ENCODE measurements at regions not wholly inside any gene's neighbourhood (a gene's known extent, or its start where the extent isn't known, plus 50 kb on each side); places are given as distances from the start of the nearest gene placed in this dataset.

- no peaks in the 10 kb centered on the region for H4K20me1 ChIP-seq (ENCODE audit: insufficient read depth, low read length)
- H3K4me3 ChIP-seq (ENCODE audit: low read depth in 1 of 2, low read length in 2 of 2): no peak overlapping the region
- H3K36me3 ChIP-seq (ENCODE audit: insufficient read depth, low read length): no peaks in the 10 kb centered on the region
- no peaks in the 10 kb centered on the region for H3K27me3 ChIP-seq (ENCODE audit: insufficient read depth, low read length, poor library complexity)
- no peak overlapping the region for H3K9ac ChIP-seq (ENCODE audit: low read depth, low read length)
- ATAC-seq (ENCODE audit: insufficient read depth, low read depth) (no peak), DNase-seq (no peak)
- H3K4me1 ChIP-seq (ENCODE audit: insufficient read depth, low read length): no peaks in the 10 kb centered on the region
- H3K27ac ChIP-seq (ENCODE audit: low read length): no peak overlapping the region
- H3K4me2 ChIP-seq (ENCODE audit: insufficient read depth, low read length): no peak overlapping the region
- no peak overlapping the region for H2AFZ ChIP-seq (ENCODE audit: low read depth, low read length)
- no peak for TF ChIP-seq CTCF (IDR thresholded peaks at IDR 0.05; ENCODE audit: borderline replicate concordance, extremely low read depth, low read length, poor library complexity, severe bottlenecking)
- TF ChIP-seq EZH2 (IDR thresholded peaks at IDR 0.05; ENCODE audit: borderline replicate concordance, low read depth, low read length, severe bottlenecking): no peak
- no peaks in the 10 kb centered on the region for H3K9me3 ChIP-seq (ENCODE audit: insufficient read depth, low read length, severe bottlenecking)
- no peaks in the 10 kb centered on the region for H3K79me2 ChIP-seq (ENCODE audit: insufficient read depth, low read length)
Measured at GRCh38 chr6:71478834-71479541, 190.4 kb downstream of the OGFRL1 start.

- Histone ChIP-seq H3K9ac (ENCODE audit: low read depth, low read length) (no peak overlapping the region), H3K9me3 (ENCODE audit: insufficient read depth, low read length, severe bottlenecking) (no peaks in the 10 kb centered on the region), H3K79me2 (ENCODE audit: insufficient read depth, low read length) (no peaks in the 10 kb centered on the region), H2AFZ (ENCODE audit: low read depth, low read length) (no peak overlapping the region), H3K4me3 (ENCODE audit: low read depth in 1 of 2, low read length in 2 of 2) (no peak overlapping the region), H3K4me2 (ENCODE audit: insufficient read depth, low read length) (no peak overlapping the region), H3K36me3 (ENCODE audit: insufficient read depth, low read length) (no peaks in the 10 kb centered on the region), H3K4me1 (ENCODE audit: insufficient read depth, low read length) (no peaks in the 10 kb centered on the region), H4K20me1 (ENCODE audit: insufficient read depth, low read length) (no peaks in the 10 kb centered on the region), H3K27ac (ENCODE audit: low read length) (no peak overlapping the region), H3K27me3 (ENCODE audit: insufficient read depth, low read length, poor library complexity) (no peaks in the 10 kb centered on the region)
- ATAC-seq (ENCODE audit: insufficient read depth, low read depth): no peak
- no peak for DNase-seq
- TF ChIP-seq CTCF (IDR thresholded peaks at IDR 0.05; ENCODE audit: borderline replicate concordance, extremely low read depth, low read length, poor library complexity, severe bottlenecking) (no peak), EZH2 (IDR thresholded peaks at IDR 0.05; ENCODE audit: borderline replicate concordance, low read depth, low read length, severe bottlenecking) (no peak)
Measured at GRCh38 chr6:71480577-71480976, 192.0 kb downstream of the OGFRL1 start.

- Histone ChIP-seq H3K9me3 (ENCODE audit: insufficient read depth, low read length, severe bottlenecking) (no peaks in the 10 kb centered on the region), H3K36me3 (ENCODE audit: insufficient read depth, low read length) (no peaks in the 10 kb centered on the region), H3K9ac (ENCODE audit: low read depth, low read length) (no peak overlapping the region), H4K20me1 (ENCODE audit: insufficient read depth, low read length) (no peaks in the 10 kb centered on the region), H3K4me1 (ENCODE audit: insufficient read depth, low read length) (no peaks in the 10 kb centered on the region), H3K4me2 (ENCODE audit: insufficient read depth, low read length) (no peak overlapping the region), H2AFZ (ENCODE audit: low read depth, low read length) (no peak overlapping the region), H3K79me2 (ENCODE audit: insufficient read depth, low read length) (no peaks in the 10 kb centered on the region), H3K4me3 (ENCODE audit: low read depth in 1 of 2, low read length in 2 of 2) (no peak overlapping the region), H3K27me3 (ENCODE audit: insufficient read depth, low read length, poor library complexity) (no peaks in the 10 kb centered on the region), H3K27ac (ENCODE audit: low read length) (no peak overlapping the region)
- DNase-seq (no peak), ATAC-seq (ENCODE audit: insufficient read depth, low read depth) (no peak)
- TF ChIP-seq CTCF (IDR thresholded peaks at IDR 0.05; ENCODE audit: borderline replicate concordance, extremely low read depth, low read length, poor library complexity, severe bottlenecking): no peak
- TF ChIP-seq EZH2 (IDR thresholded peaks at IDR 0.05; ENCODE audit: borderline replicate concordance, low read depth, low read length, severe bottlenecking): no peak
Measured at GRCh38 chr6:71481011-71481410, 192.4 kb downstream of the OGFRL1 start.

All from DND-41 (cell line).